GM23248 (cell line): ENCODE measurements at regions not wholly inside any gene's neighbourhood (a gene's known extent, or its start where the extent isn't known, plus 50 kb on each side); places are given as distances from the start of the nearest gene placed in this dataset.

Source experiments
- EZH2 ChIP-seq: fragments of 200-600 bp; sonication (generic); IDR thresholded peaks from 2 replicates; pipeline ENCODE4 v1.6.1; 2018; ENCODE audit warnings: antibody characterized with exemption, mild to moderate bottlenecking; ENCODE audit not compliant: insufficient read depth, poor library complexity, severe bottlenecking
- EZH2phosphoT487 ChIP-seq: fragments of 200-600 bp; sonication (generic); IDR thresholded peaks from 2 replicates; pipeline ENCODE4 v1.6.1; 2018; ENCODE audit warnings: antibody characterized with exemption, moderate library complexity, mild to moderate bottlenecking, low read depth; ENCODE audit not compliant: insufficient read depth

GRCh38 chr3:184485906-184486305, 75.7 kb upstream of the EPHB3 start:
- TF ChIP-seq EZH2phosphoT487 = no peak
- no peak for TF ChIP-seq EZH2
